Ishikawa (cell line): ENCODE measurements at regions not wholly inside any gene's neighbourhood (a gene's known extent, or its start where the extent isn't known, plus 50 kb on each side); places are given as distances from the start of the nearest gene placed in this dataset.

Source experiments
- CEBPB ChIP-seq: IDR thresholded peaks from 2 replicates; pipeline ENCODE4 v1.6.1; 2012
- CREB1 ChIP-seq: IDR thresholded peaks from 2 replicates; pipeline ENCODE4 v1.6.1; 2012; ENCODE audit warnings: low read depth
- EGR1 ChIP-seq: IDR thresholded peaks from 2 replicates; pipeline ENCODE4 v1.6.1; 2012
- EP300 ChIP-seq: IDR thresholded peaks from 2 replicates; pipeline ENCODE4 v1.6.1; 2012; ENCODE audit warnings: borderline replicate concordance
- FOXM1 ChIP-seq: IDR thresholded peaks from 2 replicates; pipeline ENCODE4 v1.6.1; 2012; ENCODE audit warnings: low read depth, borderline replicate concordance
- MAX ChIP-seq: IDR thresholded peaks from 2 replicates; pipeline ENCODE4 v1.6.1; 2012
- NFIC ChIP-seq: IDR thresholded peaks from 2 replicates; pipeline ENCODE4 v1.6.1; 2012
- RAD21 ChIP-seq: IDR thresholded peaks from 2 replicates; pipeline ENCODE4 v1.6.1; 2012; ENCODE audit warnings: low read depth
- REST ChIP-seq: IDR thresholded peaks from 2 replicates; pipeline ENCODE4 v1.6.1; 2012; ENCODE audit warnings: low read depth, mild to moderate bottlenecking
- TAF1 ChIP-seq: IDR thresholded peaks from 2 replicates; pipeline ENCODE4 v1.6.1; 2012; ENCODE audit warnings: low read depth, mild to moderate bottlenecking
- TCF12 ChIP-seq: IDR thresholded peaks from 2 replicates; pipeline ENCODE4 v1.6.1; 2012; ENCODE audit warnings: low read depth
- TEAD4 ChIP-seq: IDR thresholded peaks from 2 replicates; pipeline ENCODE4 v1.6.1; 2012
- USF1 ChIP-seq: IDR thresholded peaks from 2 replicates; pipeline ENCODE4 v1.6.1; 2012
- YY1 ChIP-seq: IDR thresholded peaks from 2 replicates; pipeline ENCODE4 v1.6.1; 2012; ENCODE audit warnings: low read depth
- ZBTB7A ChIP-seq: IDR thresholded peaks from 2 replicates; pipeline ENCODE4 v1.6.1; 2012; ENCODE audit warnings: low read depth

GRCh38 chr10:28781296-28781695 is 104.0 kb downstream of the BAMBI start:
- TF ChIP-seq USF1 (no peak), MAX (no peak), CEBPB (no peak), TCF12 (no peak), EP300 (no peak), ZBTB7A (no peak), EGR1 (no peak), CREB1 (no peak), TEAD4 (no peak), TAF1 (no peak), RAD21 (no peak), REST (no peak), FOXM1 (no peak), YY1 (no peak), NFIC (no peak)

GRCh38 chr10:28783087-28783486 is 105.8 kb downstream of the BAMBI start:
- TF ChIP-seq MAX (no peak), USF1 (no peak), YY1 (no peak), TAF1 (no peak), RAD21 (no peak), EGR1 (no peak)

- TF ChIP-seq EGR1 (no peak), RAD21 (no peak), TCF12 (no peak), FOXM1 (no peak), TEAD4 (no peak), YY1 (no peak), NFIC (no peak), MAX (no peak), TAF1 (no peak)
These were observed 107.7 kb downstream of the BAMBI start for GRCh38 chr10:28785018-28785417.

GRCh38 chr10:28788252-28788651 is 110.9 kb downstream of the BAMBI start:
- TF ChIP-seq YY1: no peak
- no peak for TF ChIP-seq NFIC
- no peak for TF ChIP-seq RAD21
- TF ChIP-seq REST: no peak
- TF ChIP-seq ZBTB7A: no peak
- TF ChIP-seq MAX: no peak
- TF ChIP-seq EGR1: no peak
- no peak for TF ChIP-seq TAF1
- no peak for TF ChIP-seq CREB1
- TF ChIP-seq TCF12: no peak
- TF ChIP-seq EP300: no peak
- TF ChIP-seq TEAD4: no peak

GRCh38 chr10:28788762-28789161 is 111.4 kb downstream of the BAMBI start:
- TF ChIP-seq USF1 (no peak), ZBTB7A (no peak), TAF1 (no peak), RAD21 (no peak), MAX (no peak), EGR1 (no peak), CEBPB (no peak), TEAD4 (no peak), FOXM1 (no peak), REST (no peak), CREB1 (no peak), EP300 (no peak), TCF12 (no peak)
